SK-N-SH treated with all-trans-retinoic acid at 6 μM for 48 hours (cell line): ENCODE measurements at regions not wholly inside any gene's neighbourhood (a gene's known extent, or its start where the extent isn't known, plus 50 kb on each side); places are given as distances from the start of the nearest gene placed in this dataset.

Source experiments
- OSR1 ChIP-seq: fragments of 250-450 bp; sonication (Bioruptor Pico); IDR thresholded peaks from 2 replicates; pipeline ENCODE4 v1.8.0; 2022; ENCODE audit warnings: moderate library complexity, mild to moderate bottlenecking, inconsistent platforms
- ZFP30 ChIP-seq: fragments of 450-650 bp; formaldehyde crosslinking; IDR thresholded peaks from 2 replicates; pipeline ENCODE4 v1.5.0; 2022; ENCODE audit warnings: mild to moderate bottlenecking, moderate library complexity

- no peak for TF ChIP-seq ZFP30
- no peak for TF ChIP-seq OSR1
Observed at GRCh38 chr17:12538003-12538402, 127.7 kb upstream of the MYOCD start.
